ENCODE measurements at regions not wholly inside any gene's neighbourhood (a gene's known extent, or its start where the extent isn't known, plus 50 kb on each side); places are given as distances from the start of the nearest gene placed in this dataset.

- Histone ChIP-seq H3K36me3 (ENCODE audit: control insufficient read depth in 2 of 2, extremely low read depth in 1 of 2, insufficient read depth in 2 of 2, low read length in 2 of 2) (no peaks in the 10 kb centered on the region), H3K4me2 (ENCODE audit: insufficient read depth, low read length) (no peak overlapping the region), H2AFZ (ENCODE audit: low read depth, low read length) (no peak overlapping the region), H3K79me2 (ENCODE audit: control insufficient read depth, insufficient read depth, low read length) (no peaks in the 10 kb centered on the region), H3K27me3 (ENCODE audit: control insufficient read depth in 2 of 2, insufficient read depth in 2 of 2, low read length in 2 of 2) (no peaks in the 10 kb centered on the region), H3K9me3 (replicated peaks; ENCODE audit: control insufficient read depth, insufficient read depth, low read length) (no peaks in the 10 kb centered on the region), H3K9ac (replicated peaks; ENCODE audit: extremely low read depth, insufficient read depth, low read length) (no peak overlapping the region), H3K27ac (ENCODE audit: insufficient read depth, low read depth, low read length) (no peak overlapping the region), H3K9me1 (replicated peaks; ENCODE audit: control insufficient read depth, extremely low read depth, insufficient read depth, low read length) (no peaks in the 10 kb centered on the region), H4K20me1 (replicated peaks; ENCODE audit: control insufficient read depth, extremely low read depth, insufficient read depth, low read length) (no peaks in the 10 kb centered on the region), H3K4me3 (replicated peaks in 1 of 3; ENCODE audit: insufficient read depth in 1 of 3, low read depth in 1 of 3, low read length in 3 of 3) (no peak overlapping the region), H3K4me1 (ENCODE audit: control insufficient read depth, extremely low read depth, insufficient read depth, low read length) (no peaks in the 10 kb centered on the region)
- BruUV-seq (replicated peaks): no TSS peak
- dilution Hi-C loops (cut with MboI; ENCODE audit: extremely low pct_ligation_motif_present, low sequenced_read_pairs) (no loop called here), intact Hi-C loops (cut with micrococcal nuclease) (no loop called here)
- FAIRE-seq: no peak
- ChIA-PET POLR2A (no interaction called here), CTCF (no interaction called here)
- TF ChIP-seq JUN (IDR thresholded peaks at IDR 0.05; ENCODE audit: borderline replicate concordance, insufficient read depth, insufficient read length, low read depth) (no peak), MYC (IDR thresholded peaks at IDR 0.05; ENCODE audit: low read depth, low read length) (no peak)
- DNase-seq (ENCODE audit: low read depth, low spot score): no peak
These were observed 660.2 kb upstream of the LMCD1 start for GRCh38 chr3:7841451-7841850.

- no TSS peak for BruUV-seq (replicated peaks)
- ChIA-PET CTCF (no interaction called here), POLR2A (no interaction called here)
These were observed 658.2 kb upstream of the LMCD1 start for GRCh38 chr3:7843441-7843840.

More at GRCh38 chr3:7843441-7843840, 658.2 kb upstream of the LMCD1 start:
- Histone ChIP-seq H3K9ac (replicated peaks; ENCODE audit: extremely low read depth, insufficient read depth, low read length) (no peak overlapping the region), H3K4me2 (ENCODE audit: insufficient read depth, low read length) (no peak overlapping the region), H3K9me1 (replicated peaks; ENCODE audit: control insufficient read depth, extremely low read depth, insufficient read depth, low read length) (no peaks in the 10 kb centered on the region), H3K27ac (ENCODE audit: insufficient read depth, low read depth, low read length) (no peak overlapping the region), H3K79me2 (ENCODE audit: control insufficient read depth, insufficient read depth, low read length) (no peaks in the 10 kb centered on the region), H2AFZ (ENCODE audit: low read depth, low read length) (no peak overlapping the region), H3K36me3 (ENCODE audit: control insufficient read depth in 2 of 2, extremely low read depth in 1 of 2, insufficient read depth in 2 of 2, low read length in 2 of 2) (no peaks in the 10 kb centered on the region), H3K4me1 (ENCODE audit: control insufficient read depth, extremely low read depth, insufficient read depth, low read length) (no peaks in the 10 kb centered on the region), H3K27me3 (ENCODE audit: control insufficient read depth in 2 of 2, insufficient read depth in 2 of 2, low read length in 2 of 2) (no peaks in the 10 kb centered on the region), H4K20me1 (replicated peaks; ENCODE audit: control insufficient read depth, extremely low read depth, insufficient read depth, low read length) (no peaks in the 10 kb centered on the region), H3K4me3 (replicated peaks in 1 of 3; ENCODE audit: insufficient read depth in 1 of 3, low read depth in 1 of 3, low read length in 3 of 3) (no peak overlapping the region), H3K9me3 (replicated peaks; ENCODE audit: control insufficient read depth, insufficient read depth, low read length) (no peaks in the 10 kb centered on the region)
- intact Hi-C loops (cut with micrococcal nuclease) (no loop called here), dilution Hi-C loops (cut with MboI; ENCODE audit: extremely low pct_ligation_motif_present, low sequenced_read_pairs) (no loop called here)
- no peak for TF ChIP-seq POLR2AphosphoS5 (IDR thresholded peaks at IDR 0.05; ENCODE audit: insufficient read depth, low read depth, low read length)
- TF ChIP-seq MYC (IDR thresholded peaks at IDR 0.05; ENCODE audit: low read depth, low read length): no peak
- no peak for TF ChIP-seq GATA2 (IDR thresholded peaks at IDR 0.05; ENCODE audit: insufficient read depth, insufficient read length, low read depth, low read length)
- TF ChIP-seq MAX (IDR thresholded peaks at IDR 0.05; ENCODE audit: insufficient read depth, insufficient read length): no peak
- TF ChIP-seq FOS (IDR thresholded peaks at IDR 0.05; ENCODE audit: borderline replicate concordance, insufficient read depth, low read length): no peak
- TF ChIP-seq CTCF (IDR thresholded peaks at IDR 0.05; ENCODE audit: extremely low read depth in 1 of 2, insufficient read depth in 1 of 2, low read depth in 1 of 2, low read length in 2 of 2): no peak
- TF ChIP-seq EZH2 (IDR thresholded peaks at IDR 0.05; ENCODE audit: borderline replicate concordance, low read depth, low read length, severe bottlenecking): no peak
- TF ChIP-seq POLR2A (IDR thresholded peaks at IDR 0.05; ENCODE audit: low read depth, low read length): no peak
- no peak for TF ChIP-seq JUN (IDR thresholded peaks at IDR 0.05; ENCODE audit: borderline replicate concordance, insufficient read depth, insufficient read length, low read depth)
- FAIRE-seq (no peak), DNase-seq (ENCODE audit: low read depth, low spot score) (no peak)

Data from endothelial cell of umbilical vein (primary cell).